ENCODE measurements at regions not wholly inside any gene's neighbourhood (a gene's known extent, or its start where the extent isn't known, plus 50 kb on each side); places are given as distances from the start of the nearest gene placed in this dataset.

GRCh38 chr6:167533851-167534250, 209.0 kb downstream of the TTLL2 start:
- DNase-seq (ENCODE audit: insufficient read length, low spot score, missing footprints) = no peak
- Histone ChIP-seq H3K36me3 (ENCODE audit: insufficient read depth, low read length) (no peaks in the 10 kb centered on the region), H4K20me1 (ENCODE audit: insufficient read depth, low read length) (no peaks in the 10 kb centered on the region), H3K9me3 (ENCODE audit: low read depth, low read length) (no peaks in the 10 kb centered on the region), H3K4me3 (ENCODE audit: insufficient read depth, low read length) (no peak overlapping the region), H3K27me3 (ENCODE audit: insufficient read depth, low read length) (no peaks in the 10 kb centered on the region), H3K4me2 (ENCODE audit: insufficient read depth, low read length) (no peak overlapping the region), H3K27ac (ENCODE audit: low read depth, low read length) (no peak overlapping the region), H3K79me2 (ENCODE audit: insufficient read depth, low read length) (no peaks in the 10 kb centered on the region), H3K4me1 (ENCODE audit: insufficient read depth, low read length) (no peaks in the 10 kb centered on the region), H2AFZ (ENCODE audit: low read length) (no peak overlapping the region)
- no peak for TF ChIP-seq CTCF (IDR thresholded peaks at IDR 0.05; ENCODE audit: extremely low read depth, low read depth, low read length)

GRCh38 chr6:167537816-167538215, 212.9 kb downstream of the TTLL2 start:
- Histone ChIP-seq H3K4me2 (ENCODE audit: insufficient read depth, low read length) (no peak overlapping the region), H3K4me3 (ENCODE audit: insufficient read depth, low read length) (no peak overlapping the region), H3K79me2 (ENCODE audit: insufficient read depth, low read length) (no peaks in the 10 kb centered on the region), H2AFZ (ENCODE audit: low read length) (no peak overlapping the region), H3K27me3 (ENCODE audit: insufficient read depth, low read length) (no peaks in the 10 kb centered on the region), H3K4me1 (ENCODE audit: insufficient read depth, low read length) (no peaks in the 10 kb centered on the region), H4K20me1 (ENCODE audit: insufficient read depth, low read length) (no peaks in the 10 kb centered on the region), H3K36me3 (ENCODE audit: insufficient read depth, low read length) (no peaks in the 10 kb centered on the region), H3K27ac (ENCODE audit: low read depth, low read length) (no peak overlapping the region), H3K9me3 (ENCODE audit: low read depth, low read length) (no peaks in the 10 kb centered on the region)
- TF ChIP-seq CTCF (IDR thresholded peaks at IDR 0.05; ENCODE audit: extremely low read depth, low read depth, low read length) = no peak
- DNase-seq (ENCODE audit: insufficient read length, low spot score, missing footprints) = no peak

- no peaks in the 10 kb centered on the region for H3K27me3 ChIP-seq (ENCODE audit: insufficient read depth, low read length)
- no peak overlapping the region for H2AFZ ChIP-seq (ENCODE audit: low read length)
- H4K20me1 ChIP-seq (ENCODE audit: insufficient read depth, low read length) = no peaks in the 10 kb centered on the region
- H3K79me2 ChIP-seq (ENCODE audit: insufficient read depth, low read length) = no peaks in the 10 kb centered on the region
- H3K4me1 ChIP-seq (ENCODE audit: insufficient read depth, low read length) = no peaks in the 10 kb centered on the region
- no peak for DNase-seq (ENCODE audit: insufficient read length, low spot score, missing footprints)
- no peaks in the 10 kb centered on the region for H3K9me3 ChIP-seq (ENCODE audit: low read depth, low read length)
- H3K4me2 ChIP-seq (ENCODE audit: insufficient read depth, low read length) = no peak overlapping the region
- H3K4me3 ChIP-seq (ENCODE audit: insufficient read depth, low read length) = no peak overlapping the region
- TF ChIP-seq CTCF (IDR thresholded peaks at IDR 0.05; ENCODE audit: extremely low read depth, low read depth, low read length) = no peak
- no peak overlapping the region for H3K27ac ChIP-seq (ENCODE audit: low read depth, low read length)
- H3K36me3 ChIP-seq (ENCODE audit: insufficient read depth, low read length) = no peaks in the 10 kb centered on the region
Observed at GRCh38 chr6:167538746-167539145, 213.9 kb downstream of the TTLL2 start.

- no peak for DNase-seq (ENCODE audit: insufficient read length, low spot score, missing footprints)
- Histone ChIP-seq H3K27ac (ENCODE audit: low read depth, low read length) (no peak overlapping the region), H2AFZ (ENCODE audit: low read length) (no peak overlapping the region), H3K36me3 (ENCODE audit: insufficient read depth, low read length) (no peaks in the 10 kb centered on the region), H3K4me1 (ENCODE audit: insufficient read depth, low read length) (no peaks in the 10 kb centered on the region), H3K27me3 (ENCODE audit: insufficient read depth, low read length) (no peaks in the 10 kb centered on the region), H3K4me3 (ENCODE audit: insufficient read depth, low read length) (no peak overlapping the region), H3K9me3 (ENCODE audit: low read depth, low read length) (no peaks in the 10 kb centered on the region), H4K20me1 (ENCODE audit: insufficient read depth, low read length) (no peaks in the 10 kb centered on the region), H3K4me2 (ENCODE audit: insufficient read depth, low read length) (no peak overlapping the region), H3K79me2 (ENCODE audit: insufficient read depth, low read length) (no peaks in the 10 kb centered on the region)
- TF ChIP-seq CTCF (IDR thresholded peaks at IDR 0.05; ENCODE audit: extremely low read depth, low read depth, low read length) = no peak
Observed at GRCh38 chr6:167540796-167541195, 215.9 kb downstream of the TTLL2 start.

All from osteoblast (primary cell).